Cardiac muscle cell (in vitro differentiated cells and primary cell): ENCODE measurements at regions not wholly inside any gene's neighbourhood (a gene's known extent, or its start where the extent isn't known, plus 50 kb on each side); places are given as distances from the start of the nearest gene placed in this dataset.

Source experiments
- DNase-seq, 2 donors: peaks; one replicate each; pipeline versions ENCODE4 v3.0.0 to v3.0.0-alpha.2; 2010 to 2017; ENCODE audit warnings: low read depth in 1 of 2, low spot score in 1 of 2
- H3K27ac ChIP-seq: fragments of 200-600 bp; sonication (generic); 2 replicates; pipeline ENCODE4 v1.5.1; 2016
- H3K27me3 ChIP-seq: fragments of 200-600 bp; sonication (generic); 2 replicates; pipeline ENCODE4 v1.6.0; 2016; ENCODE audit warnings: control low read depth
- H3K36me3 ChIP-seq: fragments of 200-600 bp; sonication (generic); 2 replicates; pipeline ENCODE4 v1.5.1; 2016; ENCODE audit warnings: control low read depth
- H3K4me1 ChIP-seq: fragments of 200-600 bp; sonication (generic); 2 replicates; pipeline ENCODE4 v1.8.1; 2017; ENCODE audit warnings: low read depth, mild to moderate bottlenecking, mixed run types
- H3K4me3 ChIP-seq: fragments of 200-600 bp; sonication (generic); 2 replicates; pipeline ENCODE4 v1.5.1; 2016; ENCODE audit warnings: mild to moderate bottlenecking
- H3K9me3 ChIP-seq: fragments of 200-600 bp; sonication (generic); 2 replicates; pipeline ENCODE4 v1.5.1; 2017; ENCODE audit warnings: low read depth, mild to moderate bottlenecking, control low read depth
- TF ChIP-seq, protein P1 (sequence below): IDR thresholded peaks from 2 replicates; pipeline ENCODE4 v1.5.1; 2012; ENCODE audit warnings: low read depth, mild to moderate bottlenecking, low read length

DNA sequence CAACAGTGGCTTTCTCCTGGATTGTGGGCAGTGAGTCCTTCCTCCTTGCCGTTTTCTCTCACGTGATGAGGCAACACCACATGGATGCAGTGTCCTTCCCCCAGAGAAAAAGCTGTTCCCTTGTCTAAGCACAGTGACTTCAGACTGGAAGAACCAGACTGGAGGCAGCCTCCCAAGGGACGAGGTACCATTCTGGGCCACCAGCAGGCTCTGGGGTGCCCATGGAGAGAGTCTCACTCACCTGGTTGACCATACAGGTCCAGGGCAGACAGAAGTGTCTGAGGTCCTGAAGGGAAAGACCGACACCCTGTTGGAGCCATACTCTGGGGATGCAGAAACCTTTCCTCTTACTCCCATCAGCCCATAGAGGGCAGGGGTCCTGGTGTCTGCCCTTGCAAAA is 69.2 kb upstream of the DOCK1 start:
- Histone ChIP-seq H3K27ac (no peak overlapping the region), H3K27me3 (no peaks in the 10 kb centered on the region), H3K9me3 (no peaks in the 10 kb centered on the region), H3K36me3 (no peaks in the 10 kb centered on the region), H3K4me1 (no peaks in the 10 kb centered on the region), H3K4me3 (no peak overlapping the region)
- TF ChIP-seq, protein P1, sequence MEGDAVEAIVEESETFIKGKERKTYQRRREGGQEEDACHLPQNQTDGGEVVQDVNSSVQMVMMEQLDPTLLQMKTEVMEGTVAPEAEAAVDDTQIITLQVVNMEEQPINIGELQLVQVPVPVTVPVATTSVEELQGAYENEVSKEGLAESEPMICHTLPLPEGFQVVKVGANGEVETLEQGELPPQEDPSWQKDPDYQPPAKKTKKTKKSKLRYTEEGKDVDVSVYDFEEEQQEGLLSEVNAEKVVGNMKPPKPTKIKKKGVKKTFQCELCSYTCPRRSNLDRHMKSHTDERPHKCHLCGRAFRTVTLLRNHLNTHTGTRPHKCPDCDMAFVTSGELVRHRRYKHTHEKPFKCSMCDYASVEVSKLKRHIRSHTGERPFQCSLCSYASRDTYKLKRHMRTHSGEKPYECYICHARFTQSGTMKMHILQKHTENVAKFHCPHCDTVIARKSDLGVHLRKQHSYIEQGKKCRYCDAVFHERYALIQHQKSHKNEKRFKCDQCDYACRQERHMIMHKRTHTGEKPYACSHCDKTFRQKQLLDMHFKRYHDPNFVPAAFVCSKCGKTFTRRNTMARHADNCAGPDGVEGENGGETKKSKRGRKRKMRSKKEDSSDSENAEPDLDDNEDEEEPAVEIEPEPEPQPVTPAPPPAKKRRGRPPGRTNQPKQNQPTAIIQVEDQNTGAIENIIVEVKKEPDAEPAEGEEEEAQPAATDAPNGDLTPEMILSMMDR: no peak
- no peak for DNase-seq

- no peak for DNase-seq
- no peaks in the 10 kb centered on the region for H3K36me3 ChIP-seq
- H3K4me3 ChIP-seq: no peak overlapping the region
- no peak overlapping the region for H3K27ac ChIP-seq
- no peaks in the 10 kb centered on the region for H3K4me1 ChIP-seq
- no peaks in the 10 kb centered on the region for H3K9me3 ChIP-seq
- no peaks in the 10 kb centered on the region for H3K27me3 ChIP-seq
- TF ChIP-seq, protein P1: no peak
Measured at GRCh38 chr10:126838316-126838715, 66.9 kb upstream of the DOCK1 start.

DNA sequence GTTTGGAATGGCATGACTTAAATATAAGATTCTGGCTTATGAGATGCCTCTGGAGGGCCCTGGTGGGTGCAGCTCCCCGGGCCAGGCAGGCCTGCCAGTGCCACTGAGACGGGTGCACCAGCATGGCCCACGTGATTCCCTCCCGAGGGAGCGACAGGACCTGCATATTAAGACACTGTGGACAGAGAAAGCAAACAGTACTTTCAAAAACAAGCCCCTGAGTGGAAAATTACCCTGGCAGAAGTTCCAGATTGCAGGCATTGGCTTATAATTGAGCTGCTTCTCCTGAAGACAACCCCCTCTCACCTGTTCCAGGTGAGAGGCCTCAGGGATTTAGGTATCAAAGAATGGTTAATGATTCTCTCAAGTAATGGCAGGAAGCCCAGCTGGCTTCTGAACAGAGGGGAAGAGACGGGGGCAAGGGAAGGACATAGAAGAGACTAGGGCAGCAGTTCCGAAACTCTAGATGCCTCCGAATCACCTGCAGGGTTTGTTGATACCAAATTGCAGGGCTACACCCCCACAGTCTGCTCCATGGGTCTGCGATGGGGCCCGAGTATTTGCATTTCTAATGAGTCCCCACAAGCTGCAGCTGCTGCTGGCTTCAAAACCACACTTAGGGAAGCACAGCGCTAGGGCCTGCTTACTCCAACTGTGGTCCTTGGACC is 66.0 kb upstream of the DOCK1 start:
- Histone ChIP-seq H3K36me3 (no peaks in the 10 kb centered on the region), H3K27me3 (no peaks in the 10 kb centered on the region), H3K4me3 (no peak overlapping the region), H3K4me1 (no peaks in the 10 kb centered on the region), H3K27ac (no peak overlapping the region), H3K9me3 (no peaks in the 10 kb centered on the region)
- no peak for DNase-seq
- TF ChIP-seq, protein P1: no peak

- Histone ChIP-seq H3K27me3 (no peaks in the 10 kb centered on the region), H3K27ac (no peak overlapping the region), H3K4me1 (no peaks in the 10 kb centered on the region), H3K4me3 (no peak overlapping the region), H3K9me3 (no peaks in the 10 kb centered on the region), H3K36me3 (no peaks in the 10 kb centered on the region)
- TF ChIP-seq, protein P1: no peak
- no peak for DNase-seq
Measured at GRCh38 chr10:126840576-126841135, 64.6 kb upstream of the DOCK1 start.

- Histone ChIP-seq H3K27ac (no peak overlapping the region), H3K36me3 (no peaks in the 10 kb centered on the region), H3K4me1 (no peaks in the 10 kb centered on the region), H3K4me3 (no peak overlapping the region), H3K9me3 (no peaks in the 10 kb centered on the region), H3K27me3 (no peaks in the 10 kb centered on the region)
- no peak for DNase-seq
- TF ChIP-seq, protein P1: no peak
Measured at GRCh38 chr10:126841341-126841895, 63.8 kb upstream of the DOCK1 start.
